Middle frontal gyrus (tissue), 1 donor: ENCODE measurements at regions not wholly inside any gene's neighbourhood (a gene's known extent, or its start where the extent isn't known, plus 50 kb on each side); places are given as distances from the start of the nearest gene placed in this dataset.

Experiments
- DNase-seq: peaks from one replicate; pipeline ENCODE4 v3.0.0-alpha.2; 2015; ENCODE audit warnings: low spot score; ENCODE audit errors: extremely low spot score

DNA sequence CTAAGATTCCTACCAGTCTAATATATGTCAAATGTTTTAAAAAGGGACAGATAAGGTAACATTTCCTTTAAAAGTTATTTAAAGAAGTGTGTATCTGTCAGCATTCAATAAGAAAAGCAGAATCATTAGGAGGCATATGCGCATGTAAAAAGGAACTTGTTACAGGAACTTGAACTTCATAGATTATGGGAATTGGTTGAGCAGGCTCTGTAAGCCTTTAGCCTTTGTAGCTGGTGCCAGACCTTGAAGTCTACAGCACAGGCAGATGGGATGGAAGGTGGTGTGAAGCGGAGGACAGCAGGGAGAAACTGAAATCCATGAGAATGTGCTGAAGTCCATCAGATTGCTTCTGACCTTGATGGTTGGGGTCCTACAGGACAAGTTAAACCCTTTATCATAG, 138.3 kb upstream of the ST6GAL2 start:
- no peak for DNase-seq

DNA sequence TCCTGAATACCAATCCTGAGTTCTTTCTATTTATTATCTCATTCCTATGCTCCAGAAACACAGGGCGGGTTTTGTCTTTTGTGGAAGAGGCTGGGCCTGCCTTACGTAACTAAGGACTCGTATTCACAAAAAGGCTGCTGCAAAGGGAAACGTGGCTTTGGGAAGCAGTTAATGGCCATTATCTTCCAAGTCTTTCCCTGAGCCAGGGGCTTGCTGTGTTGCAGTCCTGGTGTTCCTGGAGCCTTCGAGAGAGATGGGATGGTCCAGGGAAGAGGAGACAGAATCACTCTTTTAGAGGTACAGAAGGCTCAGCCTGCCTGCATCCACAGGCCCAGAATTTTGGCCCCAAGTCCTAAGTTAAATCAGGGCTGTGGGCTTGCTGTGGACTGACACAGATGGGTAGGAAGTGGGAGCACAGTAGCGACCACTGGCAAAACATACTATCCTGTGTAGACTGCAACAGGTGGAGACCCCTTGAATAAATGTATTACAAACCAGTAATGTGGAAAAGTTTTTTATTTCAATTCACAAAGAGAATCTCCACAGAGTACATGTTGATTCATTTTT, 139.4 kb upstream of the ST6GAL2 start:
- DNase-seq = no peak

GRCh38 chr2:107025869-107026380, 140.0 kb upstream of the ST6GAL2 start:
- DNase-seq = no peak

DNA sequence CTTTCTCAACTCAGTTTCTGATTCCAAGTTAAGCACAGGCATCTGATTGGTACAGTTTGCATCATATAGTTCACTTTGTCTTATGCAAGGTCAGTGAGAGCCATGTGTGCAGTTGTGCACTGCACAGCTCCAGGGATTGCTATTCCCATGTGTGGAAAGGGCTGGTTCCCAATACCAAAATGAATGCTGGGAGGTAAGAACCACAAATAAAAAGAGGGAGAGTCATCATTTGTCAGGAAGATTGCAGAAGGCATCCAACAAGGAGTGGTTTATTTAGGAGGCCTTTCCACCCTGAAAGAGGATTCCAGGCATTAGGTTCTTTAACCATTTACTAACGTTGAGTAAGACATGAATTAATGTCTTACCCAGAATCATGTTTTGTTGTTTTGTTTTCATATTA, 141.2 kb upstream of the ST6GAL2 start:
- DNase-seq = no peak

DNA sequence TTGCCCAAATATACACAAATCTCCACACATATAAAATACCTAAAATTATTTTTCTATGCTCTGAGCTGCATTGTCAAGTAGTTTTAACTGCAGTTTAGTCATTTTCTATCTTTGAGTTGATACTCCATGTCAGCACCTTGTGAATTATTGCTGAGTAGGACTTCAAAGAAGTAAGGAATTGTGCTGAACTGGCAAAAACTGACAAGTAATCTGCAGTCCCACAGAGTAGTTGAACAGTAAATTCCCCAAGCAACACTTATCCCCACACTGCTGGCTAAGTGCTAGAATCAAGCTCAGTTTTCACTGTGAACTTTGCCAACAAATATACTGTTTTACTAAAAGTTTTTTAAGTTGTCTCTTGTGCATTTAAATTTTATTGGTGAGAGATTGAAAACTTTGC, 141.8 kb upstream of the ST6GAL2 start:
- DNase-seq = no peak

DNA sequence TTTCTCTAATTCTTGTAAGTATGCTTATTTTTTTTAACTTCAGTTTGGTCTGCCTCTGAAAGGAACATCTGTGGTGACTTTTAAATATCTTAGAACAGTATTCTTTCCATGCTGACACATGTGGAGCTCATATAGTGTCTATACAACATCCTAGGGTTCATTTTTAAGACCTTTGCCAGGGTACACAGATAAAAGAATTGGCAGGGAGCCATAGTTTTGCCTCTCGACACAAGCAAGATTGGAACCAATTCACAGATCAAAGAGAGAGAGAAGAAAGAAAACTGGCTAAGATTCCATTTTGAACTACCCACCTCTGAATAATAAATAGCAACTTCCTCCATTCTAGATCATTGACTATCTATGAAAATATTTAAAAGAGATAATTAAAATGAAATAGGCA, 142.7 kb upstream of the ST6GAL2 start:
- DNase-seq = no peak

DNA sequence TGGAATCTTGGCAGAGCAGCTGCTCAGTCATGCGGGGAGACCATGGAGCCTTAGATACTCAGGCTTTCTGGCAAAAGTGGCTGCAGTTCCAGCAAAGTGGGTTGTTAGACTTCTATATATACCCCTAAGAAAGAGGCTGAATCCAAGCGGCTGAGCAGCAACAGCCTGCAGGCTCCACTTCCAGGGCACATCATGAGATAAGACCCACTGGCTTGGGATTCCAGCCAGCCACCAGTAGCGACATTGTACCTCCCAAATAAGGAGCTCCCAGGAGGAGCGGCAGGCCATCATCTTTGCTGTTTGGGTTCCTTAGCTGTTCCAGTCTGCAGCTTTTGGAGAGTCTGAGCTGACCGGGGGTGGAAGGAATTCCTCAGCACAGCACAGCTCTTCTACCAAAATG, 150.3 kb upstream of the ST6GAL2 start:
- DNase-seq = peak; percentile 53

DNA sequence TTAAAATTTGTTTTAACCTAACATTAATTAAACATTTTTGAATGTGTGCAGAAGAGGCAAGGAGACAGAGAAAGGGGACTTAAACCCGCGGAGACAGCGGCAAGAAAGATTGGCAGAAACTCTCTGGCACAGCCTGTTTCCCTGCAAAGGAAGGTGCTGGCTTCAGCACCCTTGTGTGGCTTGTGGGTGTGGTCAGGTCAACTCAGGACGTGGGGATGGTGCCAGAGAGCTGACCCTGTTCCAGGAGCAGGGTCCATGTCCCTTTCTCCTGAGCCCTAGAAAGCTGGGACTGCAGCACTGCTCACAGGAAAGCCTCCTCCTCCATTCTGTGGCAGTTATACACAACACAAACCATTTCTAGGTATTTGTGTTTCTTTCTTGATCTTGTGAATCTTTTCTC, 176.2 kb upstream of the ST6GAL2 start:
- no peak for DNase-seq

DNA sequence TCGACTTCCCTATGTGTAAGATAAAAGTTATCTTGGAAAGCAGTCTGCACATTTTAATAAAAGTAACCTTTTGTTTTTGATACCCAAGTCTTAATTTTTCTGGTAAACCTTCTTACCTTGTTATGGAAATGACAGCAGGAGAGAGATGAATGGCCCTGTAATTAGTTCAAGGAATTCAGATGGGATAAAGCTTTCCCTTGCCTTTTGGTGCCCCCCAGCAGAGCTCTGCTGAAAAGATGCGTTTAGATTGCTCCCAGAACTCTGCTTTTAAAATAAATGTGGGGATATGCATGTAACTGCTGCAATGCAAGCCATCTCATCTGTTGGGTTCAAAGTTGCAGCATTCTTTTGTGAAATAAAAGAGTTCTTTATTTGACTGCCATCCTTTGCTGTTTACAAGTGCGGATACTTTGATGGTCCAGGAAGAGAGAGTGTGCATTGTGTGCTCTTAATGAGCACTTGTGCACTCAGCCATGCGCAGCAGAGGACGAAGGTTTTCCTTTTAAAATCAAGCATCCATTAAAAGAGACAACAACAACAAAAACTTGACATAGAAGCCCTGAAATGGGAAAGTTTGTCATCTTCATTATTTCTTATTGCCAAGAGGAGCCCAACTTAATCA, 176.7 kb upstream of the ST6GAL2 start:
- no peak for DNase-seq

DNA sequence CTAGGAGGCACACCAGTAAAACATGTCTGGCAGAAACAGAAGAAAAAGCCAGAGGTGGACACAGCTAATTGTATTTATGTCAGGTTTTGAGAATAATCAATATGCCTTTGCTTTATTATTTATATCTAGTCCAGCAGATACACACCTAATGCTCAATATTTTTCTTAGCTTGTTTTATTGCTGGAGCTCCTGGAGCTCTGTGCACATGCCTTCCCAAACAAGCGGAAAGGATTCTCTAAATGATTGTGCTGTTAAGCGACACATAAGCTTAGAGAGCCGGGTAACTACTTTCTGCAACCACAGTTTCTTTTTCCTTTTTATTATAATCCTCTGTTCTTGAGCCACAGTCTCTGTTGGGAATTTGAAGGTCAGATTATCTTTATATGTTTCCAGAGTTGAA, 177.3 kb upstream of the ST6GAL2 start:
- DNase-seq = no peak

GRCh38 chr2:107064750-107065149, 178.8 kb upstream of the ST6GAL2 start:
- no peak for DNase-seq

- DNase-seq = no peak
Observed at GRCh38 chr2:107068069-107068916, 182.3 kb upstream of the ST6GAL2 start.

DNA sequence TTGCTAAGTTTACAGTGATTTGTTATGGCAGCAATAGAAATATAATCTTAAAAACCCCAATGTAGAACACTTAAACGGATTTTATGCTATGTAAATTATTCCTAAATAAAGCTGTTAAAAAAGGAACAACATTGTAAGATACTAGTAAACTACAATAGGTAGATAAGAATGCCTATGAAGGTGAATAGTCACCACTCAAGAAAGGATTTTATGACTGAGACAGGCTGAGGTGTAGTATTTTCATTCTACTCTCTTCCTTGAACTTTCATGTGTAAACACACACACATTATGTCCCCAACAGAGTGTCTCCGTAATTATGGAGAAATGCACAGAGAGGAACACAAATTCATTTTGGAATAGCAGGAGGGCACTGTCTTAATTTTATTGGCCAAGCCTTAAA, 183.9 kb upstream of the ST6GAL2 start:
- no peak for DNase-seq

DNA sequence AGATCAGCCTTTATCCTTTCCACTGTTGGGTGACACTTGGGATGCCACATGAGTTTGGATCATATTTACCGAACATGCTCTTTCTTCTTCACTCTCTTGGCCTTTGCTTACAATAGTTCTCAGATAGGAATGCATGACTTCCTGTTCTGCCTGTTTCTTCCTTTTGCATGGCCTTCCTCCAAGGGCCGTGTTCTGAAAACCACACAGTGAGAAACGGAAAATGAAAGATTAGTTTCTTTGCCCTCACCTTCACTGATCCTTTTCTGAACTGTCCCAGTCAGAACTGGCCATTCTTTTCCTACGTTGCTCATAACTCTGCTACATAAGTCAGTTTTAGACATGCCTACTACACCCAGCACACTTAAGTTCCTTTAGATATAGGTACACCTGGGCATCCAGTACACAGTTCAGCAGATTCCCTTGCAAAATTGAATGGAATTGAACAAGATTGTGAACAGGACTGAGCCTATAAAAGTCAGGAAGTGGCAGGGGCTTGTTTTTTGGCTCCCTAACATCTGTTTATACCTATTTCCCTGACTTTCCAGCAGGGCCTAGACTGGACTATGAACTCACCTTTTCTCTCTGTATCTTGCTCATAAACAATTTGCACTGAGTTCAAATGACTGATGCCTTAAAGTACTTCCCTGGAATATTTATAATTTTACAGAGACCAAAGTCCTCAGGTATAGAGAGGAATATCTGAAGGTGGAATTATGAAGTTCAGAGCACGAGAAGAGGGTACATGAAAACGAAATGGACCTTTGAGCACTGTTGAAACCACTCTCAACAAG, 186.4 kb upstream of the ST6GAL2 start:
- DNase-seq = no peak

DNA sequence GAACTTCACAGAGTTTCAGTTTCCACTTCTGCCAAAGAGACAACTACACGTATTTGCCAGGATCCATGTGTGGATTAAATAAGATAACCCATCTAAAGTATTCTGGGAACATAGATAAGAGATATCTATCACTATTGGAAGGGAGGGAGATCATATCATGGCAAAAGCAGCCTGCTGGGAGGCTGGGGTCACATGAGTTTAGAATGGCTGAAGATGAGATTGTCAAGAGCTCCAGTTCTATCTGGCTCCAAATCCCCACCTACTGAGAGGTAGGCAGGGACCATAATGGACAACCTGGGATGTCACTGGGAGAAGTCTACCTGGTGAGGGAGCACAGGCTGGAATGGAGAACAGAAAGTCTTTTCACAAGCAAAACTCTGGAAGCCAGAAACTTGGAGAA, 192.6 kb upstream of the ST6GAL2 start:
- DNase-seq = no peak

- no peak for DNase-seq
Observed at GRCh38 chr2:107086497-107086896, 200.5 kb upstream of the ST6GAL2 start.

GRCh38 chr2:107088156-107088555, 202.2 kb upstream of the ST6GAL2 start:
- no peak for DNase-seq

DNA sequence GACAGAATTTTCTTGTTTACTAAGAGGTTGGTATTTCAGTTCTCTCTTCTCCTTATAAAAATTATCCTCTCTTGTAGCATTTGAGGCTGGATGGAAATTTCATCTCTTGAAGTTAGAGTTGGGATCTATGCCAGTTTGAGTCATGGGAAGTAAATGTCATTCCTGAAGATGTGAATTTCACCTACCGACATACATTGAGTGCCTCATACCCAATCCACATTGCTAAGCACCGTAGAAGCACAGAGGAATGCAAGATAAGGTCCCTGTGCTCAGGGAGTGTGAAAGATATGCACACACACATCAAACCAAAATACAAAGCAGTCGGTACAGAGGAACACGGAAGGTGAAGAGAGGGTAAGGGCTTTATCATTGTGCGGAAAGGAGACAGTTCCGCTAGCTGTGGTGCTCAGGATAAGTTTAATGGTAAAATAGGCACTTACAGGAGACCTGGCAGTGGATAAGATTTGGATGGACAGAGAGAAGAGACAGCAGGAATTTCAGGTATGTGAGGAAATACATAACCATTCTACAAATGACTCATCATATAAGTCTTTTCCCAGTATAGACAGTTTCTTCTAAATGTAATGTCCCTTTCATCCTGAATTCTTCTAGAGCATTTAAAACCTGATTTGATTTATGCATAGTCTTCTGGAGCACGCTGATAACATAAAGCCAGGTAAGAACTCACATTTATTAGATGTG, 205.3 kb upstream of the ST6GAL2 start:
- DNase-seq = no peak

GRCh38 chr2:107093426-107093957, 207.5 kb upstream of the ST6GAL2 start:
- DNase-seq = no peak

DNA sequence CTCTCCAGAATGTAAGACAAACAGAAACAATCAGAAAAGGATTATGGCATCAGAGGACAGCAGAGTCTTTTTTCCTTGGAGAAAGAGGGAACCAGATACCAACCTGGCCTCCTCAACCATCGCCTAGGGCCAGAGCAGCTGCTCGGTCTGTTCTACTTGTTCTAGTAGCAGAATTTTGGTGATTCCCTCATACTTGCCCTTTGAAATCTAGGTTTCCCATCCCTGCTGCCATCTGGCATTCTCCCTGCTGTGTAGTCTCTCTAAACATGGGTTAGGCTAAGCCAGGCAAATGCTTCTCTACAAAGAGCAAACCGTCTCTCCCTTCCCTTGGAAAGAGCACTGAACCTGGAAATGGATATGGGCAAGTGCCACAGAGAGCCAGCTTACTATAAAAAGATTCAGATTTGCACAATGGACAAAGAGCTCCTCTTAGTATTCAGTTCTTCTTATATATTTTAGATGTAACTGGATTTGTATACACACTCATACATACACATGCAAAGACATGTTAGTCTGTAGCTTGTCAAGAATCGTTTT, 208.6 kb upstream of the ST6GAL2 start:
- no peak for DNase-seq

DNA sequence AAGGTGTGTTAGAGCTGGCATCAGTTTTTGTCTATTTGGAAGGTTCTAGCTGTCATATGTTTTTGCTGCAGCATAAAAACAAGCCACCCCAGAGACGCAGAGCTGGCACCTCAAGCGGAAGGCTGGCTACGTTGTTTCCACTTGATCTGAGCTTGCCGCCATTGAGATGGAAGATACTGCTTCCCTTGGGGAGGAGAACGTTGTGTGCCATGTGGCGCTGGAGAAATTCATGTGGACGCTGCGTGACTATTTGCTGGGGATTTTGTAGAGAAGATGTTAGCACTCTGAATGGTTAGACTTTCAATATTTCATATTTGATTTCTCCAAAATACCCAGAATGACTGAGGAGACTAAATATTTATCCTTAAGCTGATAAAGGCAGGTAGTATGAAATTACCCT, 216.2 kb upstream of the ST6GAL2 start:
- no peak for DNase-seq
